HG02588 (cell line): ENCODE measurements at regions not wholly inside any gene's neighbourhood (a gene's known extent, or its start where the extent isn't known, plus 50 kb on each side); places are given as distances from the start of the nearest gene placed in this dataset.
"Not testable (repeated sequence)": the region's sequence is repeated elsewhere in the genome, so short reads cannot be mapped to it uniquely, and the experiment has no call there.

Source experiments
- ATAC-seq: cut with Tn5 transposase; IDR thresholded peaks from one replicate; pipeline ENCODE4 v1.9.1; 2021; ENCODE audit warnings: mild to moderate bottlenecking, moderate library complexity; ENCODE audit not compliant: unreplicated experiment

- no peak for ATAC-seq
Measured at GRCh38 chr6:85135376-85136094, 314.3 kb upstream of the NT5E start.

- ATAC-seq = no peak
Measured at GRCh38 chr6:85134172-85134571, 315.7 kb upstream of the NT5E start.

- no peak for ATAC-seq
Measured at GRCh38 chr6:85132091-85132490, 317.8 kb upstream of the NT5E start.

GRCh38 chr6:85130743-85131142, 319.1 kb upstream of the NT5E start:
- ATAC-seq = no peak

- ATAC-seq = no peak
Measured at GRCh38 chr6:85129881-85130280, 320.0 kb upstream of the NT5E start.

GRCh38 chr6:85128781-85129180, 321.1 kb upstream of the NT5E start:
- no peak for ATAC-seq

GRCh38 chr6:85128256-85128655, 321.6 kb upstream of the NT5E start:
- not testable (repeated sequence) for ATAC-seq

- no peak for ATAC-seq
Measured at GRCh38 chr6:85127696-85128243, 322.1 kb upstream of the NT5E start.

- ATAC-seq = peak; percentile 4
Measured at GRCh38 chr6:85127168-85127498, 322.8 kb upstream of the NT5E start.

GRCh38 chr6:85126485-85127167, 323.3 kb upstream of the NT5E start:
- peak; percentile 78 for ATAC-seq

GRCh38 chr6:85125526-85125925, 324.4 kb upstream of the NT5E start:
- ATAC-seq = no peak

- ATAC-seq = no peak
Measured at GRCh38 chr6:85124472-85125354, 325.2 kb upstream of the NT5E start.

- no peak for ATAC-seq
Measured at GRCh38 chr6:85121158-85121557, 328.7 kb upstream of the NT5E start.

- ATAC-seq = no peak
Measured at GRCh38 chr6:85118652-85119235, 331.1 kb upstream of the NT5E start.

- no peak for ATAC-seq
Measured at GRCh38 chr6:85118233-85118632, 331.6 kb upstream of the NT5E start.

GRCh38 chr6:85116475-85116874, 333.4 kb upstream of the NT5E start:
- no peak for ATAC-seq

- ATAC-seq = no peak
Measured at GRCh38 chr6:85115876-85116275, 334.0 kb upstream of the NT5E start.

- ATAC-seq = no peak
Measured at GRCh38 chr6:85115376-85115775, 334.5 kb upstream of the NT5E start.

- no peak for ATAC-seq
Measured at GRCh38 chr6:85114581-85114935, 335.3 kb upstream of the NT5E start.

GRCh38 chr6:85113934-85114580, 335.8 kb upstream of the NT5E start:
- no peak for ATAC-seq

GRCh38 chr6:85112540-85112939, 337.3 kb upstream of the NT5E start:
- ATAC-seq = no peak
